OCI-LY7 (cell line): ENCODE measurements at regions not wholly inside any gene's neighbourhood (a gene's known extent, or its start where the extent isn't known, plus 50 kb on each side); places are given as distances from the start of the nearest gene placed in this dataset.

ENCODE experiments used
- CTCF ChIP-seq: fragments of 200-600 bp; sonication (generic); conservative IDR thresholded peaks from 2 replicates; pipeline ENCODE4 v1.5.1; 2014; ENCODE audit warnings: mild to moderate bottlenecking, antibody characterized with exemption, low read length, moderate library complexity, mixed read lengths
- EZH2phosphoT487 ChIP-seq: fragments of 200-600 bp; sonication (generic); IDR thresholded peaks from 2 replicates; pipeline ENCODE4 v1.6.1; 2018; ENCODE audit warnings: low read depth, borderline replicate concordance, mild to moderate bottlenecking, mixed run types, antibody characterized with exemption, low read length, moderate library complexity, mixed read lengths

GRCh38 chr1:29478879-29479278 lies 242.6 kb downstream of the PTPRU start:
- TF ChIP-seq CTCF = no peak
- TF ChIP-seq EZH2phosphoT487 = no peak
